ENCODE measurements at regions not wholly inside any gene's neighbourhood (a gene's known extent, or its start where the extent isn't known, plus 50 kb on each side); places are given as distances from the start of the nearest gene placed in this dataset.

DNA sequence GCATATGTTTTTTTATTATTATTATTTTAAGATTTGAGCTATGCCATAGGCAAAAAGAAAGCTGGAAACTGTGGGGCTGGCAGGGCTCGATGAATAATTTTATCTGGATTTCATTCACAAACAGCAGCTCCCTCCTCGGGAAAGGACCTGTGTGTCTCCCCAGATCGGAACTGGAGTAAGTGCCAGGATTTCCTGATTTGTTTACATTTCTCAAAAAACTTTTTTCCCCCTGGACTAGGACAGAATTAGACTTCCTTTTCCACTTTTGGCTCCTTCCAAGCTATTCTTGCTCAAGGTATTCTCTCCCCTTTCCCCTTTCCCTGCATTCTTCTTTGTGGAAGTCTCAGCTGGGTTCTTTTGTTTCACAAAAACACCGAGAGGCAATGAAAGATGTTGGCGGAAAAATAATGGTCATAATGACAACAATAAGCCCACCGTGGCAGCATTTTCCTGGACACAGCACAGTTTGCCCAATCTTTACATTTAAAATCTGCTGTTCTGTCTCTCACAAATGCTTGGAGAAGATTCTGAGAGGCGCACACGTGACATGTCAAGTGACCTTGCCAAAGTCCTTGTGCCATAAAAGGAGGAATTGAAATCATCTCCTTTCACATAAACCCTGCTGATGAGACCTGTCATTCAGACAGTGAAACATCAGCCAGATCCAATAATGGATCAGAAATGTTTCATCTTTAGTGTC lies 85.8 kb upstream of the PREP start:
- 62% methylated on average over 8 of the region's 8 CpGs for WGBS
- Histone ChIP-seq H3K4me2 (ENCODE audit: low read length, poor library complexity, severe bottlenecking) (no peak overlapping the region), H3K36me3 (ENCODE audit: control insufficient read depth in 1 of 2, insufficient read depth in 2 of 2, low read depth in 1 of 2, low read length in 2 of 2) (no peaks in the 10 kb centered on the region), H3K4me1 (ENCODE audit: control insufficient read depth, insufficient read depth, low read depth, low read length) (no peaks in the 10 kb centered on the region), H2BK5ac (ENCODE audit: low read depth, low read length, poor library complexity, severe bottlenecking) (no peak overlapping the region), H2AK5ac (ENCODE audit: low read length, severe bottlenecking) (no peak overlapping the region), H3K23ac (ENCODE audit: low read length in 2 of 2) (no peak overlapping the region), H2BK15ac (ENCODE audit: low read depth, poor library complexity, severe bottlenecking) (no peak overlapping the region), H3K4ac (ENCODE audit: low read depth in 1 of 2, low read length in 2 of 2) (peak overlapping the region in 1 of 2 experiments; percentile 67), H4K8ac (ENCODE audit: low read length) (no peak overlapping the region), H2BK12ac (ENCODE audit: low read length in 2 of 2) (peak overlapping the region in 1 of 2 experiments; percentile 24), H3K9me3 (ENCODE audit: control insufficient read depth, low read length) (no peaks in the 10 kb centered on the region), H3K9ac (ENCODE audit: low read length) (peak overlapping the region; percentile 66), H2AFZ (ENCODE audit: low read depth, low read length) (no peak overlapping the region), H4K91ac (ENCODE audit: low read length) (no peak overlapping the region), H3K4me3 (ENCODE audit: insufficient read depth in 1 of 2, low read depth in 1 of 2, low read length in 2 of 2) (peak overlapping the region in 1 of 2 experiments; percentile 30), H3K14ac (ENCODE audit: low read length in 2 of 2) (peak overlapping the region in 1 of 2 experiments; percentile 53), H3K18ac (ENCODE audit: low read depth in 1 of 2, low read length in 2 of 2) (peak overlapping the region; percentile 41 to 52), H3K27me3 (ENCODE audit: control insufficient read depth in 1 of 2, insufficient read depth in 1 of 2, low read length in 2 of 2) (no peaks in the 10 kb centered on the region), H2BK120ac (ENCODE audit: low read depth, low read length) (peak overlapping the region; percentile 15), H3K27ac (ENCODE audit: low read length, poor library complexity, severe bottlenecking) (no peak overlapping the region), H3K79me1 (replicated peaks; ENCODE audit: low read length, poor library complexity, severe bottlenecking) (no peaks in the 10 kb centered on the region)
- peak; percentile 35 for DNase-seq

GRCh38 chr6:105487040-105487790 lies 84.3 kb upstream of the PREP start:
- no peak overlapping the region for H2AK5ac ChIP-seq (ENCODE audit: low read length, severe bottlenecking)
- no peak overlapping the region for H2BK120ac ChIP-seq (ENCODE audit: low read depth, low read length)
- no peak for DNase-seq
- H3K4me1 ChIP-seq (ENCODE audit: control insufficient read depth, insufficient read depth, low read depth, low read length) = no peaks in the 10 kb centered on the region
- no peak overlapping the region for H3K14ac ChIP-seq (ENCODE audit: low read length in 2 of 2)
- no peaks in the 10 kb centered on the region for H3K9me3 ChIP-seq (ENCODE audit: control insufficient read depth, low read length)
- H2BK12ac ChIP-seq (ENCODE audit: low read length in 2 of 2) = peak overlapping the region in 1 of 2 experiments; percentile 48
- H2BK5ac ChIP-seq (ENCODE audit: low read depth, low read length, poor library complexity, severe bottlenecking) = no peak overlapping the region
- no peak overlapping the region for H2AFZ ChIP-seq (ENCODE audit: low read depth, low read length)
- no peaks in the 10 kb centered on the region for H3K27me3 ChIP-seq (ENCODE audit: control insufficient read depth in 1 of 2, insufficient read depth in 1 of 2, low read length in 2 of 2)
- no peaks in the 10 kb centered on the region for H3K79me1 ChIP-seq (replicated peaks; ENCODE audit: low read length, poor library complexity, severe bottlenecking)
- H3K9ac ChIP-seq (ENCODE audit: low read length) = no peak overlapping the region
- no peak overlapping the region for H3K4me2 ChIP-seq (ENCODE audit: low read length, poor library complexity, severe bottlenecking)
- no peak overlapping the region for H3K27ac ChIP-seq (ENCODE audit: low read length, poor library complexity, severe bottlenecking)
- H2BK15ac ChIP-seq (ENCODE audit: low read depth, poor library complexity, severe bottlenecking) = no peak overlapping the region
- H3K23ac ChIP-seq (ENCODE audit: low read length in 2 of 2) = no peak overlapping the region
- H3K18ac ChIP-seq (ENCODE audit: low read depth in 1 of 2, low read length in 2 of 2) = no peak overlapping the region
- WGBS = 97% methylated on average over 6 of the region's 9 CpGs
- no peak overlapping the region for H4K8ac ChIP-seq (ENCODE audit: low read length)
- H3K4ac ChIP-seq (ENCODE audit: low read depth in 1 of 2, low read length in 2 of 2) = peak overlapping the region in 1 of 2 experiments; percentile 26
- H4K91ac ChIP-seq (ENCODE audit: low read length) = no peak overlapping the region
- H3K4me3 ChIP-seq (ENCODE audit: insufficient read depth in 1 of 2, low read depth in 1 of 2, low read length in 2 of 2) = no peak overlapping the region
- no peaks in the 10 kb centered on the region for H3K36me3 ChIP-seq (ENCODE audit: control insufficient read depth in 1 of 2, insufficient read depth in 2 of 2, low read depth in 1 of 2, low read length in 2 of 2)

DNA sequence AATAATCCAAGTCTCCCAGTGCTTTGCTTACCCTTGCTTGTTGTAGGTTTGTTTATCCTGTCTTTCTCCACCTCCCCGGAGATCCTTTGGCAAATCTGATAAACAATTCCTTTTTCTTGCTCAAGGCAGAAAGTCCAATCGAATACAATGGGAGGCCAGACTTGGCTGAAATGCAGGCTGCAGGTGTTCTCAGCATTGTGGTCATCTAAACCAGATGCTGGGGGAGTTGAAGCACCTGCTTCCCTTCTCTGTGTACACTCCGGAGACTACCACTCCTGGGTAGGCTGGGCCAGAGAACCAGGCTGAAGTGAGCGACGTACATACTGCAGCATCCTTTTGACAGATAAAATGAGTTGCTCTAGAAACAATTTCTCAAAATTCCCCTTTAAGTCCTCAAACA lies 82.6 kb upstream of the PREP start:
- H4K8ac ChIP-seq (ENCODE audit: low read length) = no peak overlapping the region
- DNase-seq = no peak
- H3K9me3 ChIP-seq (ENCODE audit: control insufficient read depth, low read length) = no peaks in the 10 kb centered on the region
- H3K79me1 ChIP-seq (replicated peaks; ENCODE audit: low read length, poor library complexity, severe bottlenecking) = no peaks in the 10 kb centered on the region
- peak overlapping the region in 1 of 2 experiments; percentile 22 for H3K18ac ChIP-seq (ENCODE audit: low read depth in 1 of 2, low read length in 2 of 2)
- no peak overlapping the region for H2AFZ ChIP-seq (ENCODE audit: low read depth, low read length)
- H3K4me2 ChIP-seq (ENCODE audit: low read length, poor library complexity, severe bottlenecking) = no peak overlapping the region
- no peaks in the 10 kb centered on the region for H3K36me3 ChIP-seq (ENCODE audit: control insufficient read depth in 1 of 2, insufficient read depth in 2 of 2, low read depth in 1 of 2, low read length in 2 of 2)
- H2BK5ac ChIP-seq (ENCODE audit: low read depth, low read length, poor library complexity, severe bottlenecking) = no peak overlapping the region
- H4K91ac ChIP-seq (ENCODE audit: low read length) = no peak overlapping the region
- peak overlapping the region in 1 of 2 experiments; percentile 26 for H3K4ac ChIP-seq (ENCODE audit: low read depth in 1 of 2, low read length in 2 of 2)
- H3K4me1 ChIP-seq (ENCODE audit: control insufficient read depth, insufficient read depth, low read depth, low read length) = no peaks in the 10 kb centered on the region
- H3K27me3 ChIP-seq (ENCODE audit: control insufficient read depth in 1 of 2, insufficient read depth in 1 of 2, low read length in 2 of 2) = no peaks in the 10 kb centered on the region
- no peak overlapping the region for H3K27ac ChIP-seq (ENCODE audit: low read length, poor library complexity, severe bottlenecking)
- no peak overlapping the region for H3K23ac ChIP-seq (ENCODE audit: low read length in 2 of 2)
- no peak overlapping the region for H2BK15ac ChIP-seq (ENCODE audit: low read depth, poor library complexity, severe bottlenecking)
- no peak overlapping the region for H2AK5ac ChIP-seq (ENCODE audit: low read length, severe bottlenecking)
- no peak overlapping the region for H3K9ac ChIP-seq (ENCODE audit: low read length)
- peak overlapping the region in 1 of 2 experiments; percentile 49 for H2BK12ac ChIP-seq (ENCODE audit: low read length in 2 of 2)
- no peak overlapping the region for H3K4me3 ChIP-seq (ENCODE audit: insufficient read depth in 1 of 2, low read depth in 1 of 2, low read length in 2 of 2)
- H3K14ac ChIP-seq (ENCODE audit: low read length in 2 of 2) = no peak overlapping the region
- H2BK120ac ChIP-seq (ENCODE audit: low read depth, low read length) = no peak overlapping the region
- WGBS = 67% methylated on average over 5 of the region's 5 CpGs

Measured in mesenchymal stem cell (in vitro differentiated cells and primary cell).